T-cell (primary cell): ENCODE measurements at regions not wholly inside any gene's neighbourhood (a gene's known extent, or its start where the extent isn't known, plus 50 kb on each side); places are given as distances from the start of the nearest gene placed in this dataset.

Experiments used
- ATAC-seq, 4 experiments: fragments of 200-7000 bp in 3 of 4; fragments of 150-1000 bp in 1 of 4; cut with Tn5 transposase; replicated peaks in 1 of 4; 1 replicate in 3 of 4; 2 replicates in 1 of 4; pipeline ENCODE4 v1.10.0; 2021; ENCODE audit warnings: moderate library complexity in 3 of 4, mild to moderate bottlenecking in 2 of 4, moderate number of reproducible peaks in 1 of 4
- CTCF ChIA-PET, 2 donors: fragments of 300-600 bp; sonication (Branson Sonifier 250); formaldehyde crosslinking; loops; one replicate each; lab custom pipeline; 2022; ENCODE audit warnings: antibody characterized with exemption in 2 of 2; lab: Charles Lee
- POLR2A ChIA-PET, 2 donors: fragments of 300-600 bp; sonication (Branson Sonifier 250); formaldehyde crosslinking; loops; one replicate each; lab custom pipeline; 2022; ENCODE audit warnings: antibody characterized with exemption in 2 of 2; lab: Charles Lee
- DNase-seq, 35 experiments: peaks; one replicate each; pipeline versions ENCODE4 v3.0.0 to v3.0.0-alpha.2; 2013 to 2023
- H3K27ac ChIP-seq: one replicate; pipeline ENCODE4 v1.5.1; 2013; ENCODE audit warnings: low read length
- H3K27me3 ChIP-seq, 2 experiments: replicated peaks in 1 of 2; 1 replicate in 1 of 2; 2 replicates in 1 of 2; pipeline versions ENCODE4 v1.6.1 to v1.7.0; 2013; ENCODE audit warnings: low read length in 1 of 2, mixed read lengths in 1 of 2; ENCODE audit not compliant: control insufficient read depth in 2 of 2, insufficient read depth in 2 of 2; ENCODE audit errors: extremely low read depth in 1 of 2
- H3K36me3 ChIP-seq, 2 donors: 1 replicate in 1 of 2; 2 replicates in 1 of 2; pipeline versions ENCODE4 v1.6.1 to v1.7.0; 2013; ENCODE audit warnings: low read length in 1 of 2; ENCODE audit not compliant: control insufficient read depth in 2 of 2, insufficient read depth in 1 of 2; ENCODE audit errors: extremely low read depth in 1 of 2
- H3K4me1 ChIP-seq, 2 experiments: 1 replicate in 1 of 2; 2 replicates in 1 of 2; pipeline versions ENCODE4 v1.6.1 to v1.7.0; 2013; ENCODE audit warnings: low read length in 2 of 2, mixed read lengths in 1 of 2; ENCODE audit not compliant: insufficient read depth in 2 of 2, control insufficient read depth in 1 of 2; ENCODE audit errors: extremely low read depth in 1 of 2
- H3K4me3 ChIP-seq, 2 donors: 1 replicate in 1 of 2; 2 replicates in 1 of 2; pipeline versions ENCODE4 v1.5.1 to v1.7.0; 2013; ENCODE audit warnings: mild to moderate bottlenecking in 2 of 2, low read length in 1 of 2, moderate library complexity in 1 of 2; ENCODE audit not compliant: control insufficient read depth in 1 of 2; ENCODE audit errors: extremely low read depth in 1 of 2
- H3K9me3 ChIP-seq: 2 replicates; pipeline ENCODE4 v1.7.0; 2013
- H3K27ac Mint-ChIP-seq, 2 donors: one replicate each; pipeline ENCODE4 v1.8.0; 2020 to 2021; ENCODE audit warnings: mild to moderate bottlenecking in 2 of 2, mixed read lengths in 2 of 2
- H3K27me3 Mint-ChIP-seq, 2 donors: one replicate each; pipeline ENCODE4 v1.8.0; 2021 to 2022; ENCODE audit warnings: mixed read lengths in 2 of 2
- H3K36me3 Mint-ChIP-seq: one replicate; pipeline ENCODE4 v1.8.0; 2021; ENCODE audit warnings: mixed read lengths
- H3K4me1 Mint-ChIP-seq, 3 donors: one replicate each; pipeline ENCODE4 v1.8.0; 2020 to 2022; ENCODE audit warnings: mixed read lengths in 3 of 3, mild to moderate bottlenecking in 1 of 3
- H3K4me3 Mint-ChIP-seq, 3 donors: one replicate each; pipeline ENCODE4 v1.8.0; 2020 to 2022; ENCODE audit warnings: mild to moderate bottlenecking in 3 of 3, mixed read lengths in 3 of 3, moderate library complexity in 3 of 3
- H3K9me3 Mint-ChIP-seq, 3 donors: one replicate each; pipeline ENCODE4 v1.8.0; 2020 to 2022; ENCODE audit warnings: mixed read lengths in 3 of 3
- WGBS: methylation state at CpG from one replicate; pipeline ENCODE4 v1.1.5; 2013; ENCODE audit warnings: missing lambda C conversion rate; ENCODE audit not compliant: insufficient coverage; 5-methylcytosine and 5-hydroxymethylcytosine counted together

- no peaks in the 10 kb centered on the region for H3K9me3 ChIP-seq
- H3K4me3 ChIP-seq: no peak overlapping the region
- ChIA-PET CTCF (no interaction called here), POLR2A (no interaction called here)
- ATAC-seq (no peak), DNase-seq (no peak)
- no peak overlapping the region for H3K27ac ChIP-seq
- Mint-ChIP-seq H3K4me1 (no peaks in the 10 kb centered on the region), H3K27ac (no peak overlapping the region), H3K36me3 (no peaks in the 10 kb centered on the region), H3K27me3 (no peaks in the 10 kb centered on the region), H3K4me3 (no peak overlapping the region), H3K9me3 (peaks cover 3 to 13% (median 4%) of the 10 kb centered on the region in 3 donors)
- no peaks in the 10 kb centered on the region for H3K27me3 ChIP-seq
- no peaks in the 10 kb centered on the region for H3K4me1 ChIP-seq
- WGBS: no CpG with 5 or more reads among the region's 1 CpG
- H3K36me3 ChIP-seq: no peaks in the 10 kb centered on the region
Observed at GRCh38 chr6:19637010-19637409, 200.2 kb upstream of the ID4 start.

- Mint-ChIP-seq H3K36me3 (no peaks in the 10 kb centered on the region), H3K4me1 (no peaks in the 10 kb centered on the region), H3K27ac (no peak overlapping the region), H3K9me3 (peaks cover 0 to 8% (median 1%) of the 10 kb centered on the region in 3 donors), H3K27me3 (no peaks in the 10 kb centered on the region), H3K4me3 (no peak overlapping the region)
- ChIA-PET POLR2A (no interaction called here), CTCF (no interaction called here)
- H3K27me3 ChIP-seq: no peaks in the 10 kb centered on the region
- no peaks in the 10 kb centered on the region for H3K9me3 ChIP-seq
- no peaks in the 10 kb centered on the region for H3K4me1 ChIP-seq
- ATAC-seq (no peak), DNase-seq (no peak)
- WGBS: 89% methylated on average over 6 of the region's 9 CpGs
- no peaks in the 10 kb centered on the region for H3K36me3 ChIP-seq
- H3K27ac ChIP-seq: no peak overlapping the region
- H3K4me3 ChIP-seq: no peak overlapping the region
Observed at GRCh38 chr6:19638931-19639330, 198.2 kb upstream of the ID4 start.

DNA sequence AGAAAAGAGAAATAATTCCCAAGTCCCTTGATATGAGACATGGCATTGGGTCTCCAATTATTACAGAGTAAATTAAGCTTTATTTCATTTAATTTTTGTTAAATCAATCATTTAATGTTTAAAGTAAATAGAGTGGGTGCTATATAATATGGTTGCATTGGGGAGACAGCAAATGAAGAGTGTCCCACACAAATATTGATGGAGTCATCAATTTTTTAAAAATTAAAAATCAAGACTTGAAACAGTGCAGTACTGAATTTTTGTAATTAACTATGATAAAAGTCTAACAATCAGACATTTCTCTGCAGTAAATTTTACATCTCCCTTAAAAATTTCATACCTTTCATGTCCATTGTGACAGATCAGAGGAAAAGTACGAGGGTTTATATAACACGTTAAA is 193.9 kb upstream of the ID4 start:
- peaks cover 2 to 8% (median 8%) of the 10 kb centered on the region in 3 donors for H3K9me3 Mint-ChIP-seq
- H3K27ac Mint-ChIP-seq: no peak overlapping the region
- CTCF ChIA-PET: no interaction called here
- H3K4me3 Mint-ChIP-seq: no peak overlapping the region
- Histone ChIP-seq H3K36me3 (no peaks in the 10 kb centered on the region), H3K27me3 (no peaks in the 10 kb centered on the region), H3K4me3 (no peak overlapping the region), H3K27ac (no peak overlapping the region), H3K4me1 (no peaks in the 10 kb centered on the region), H3K9me3 (no peaks in the 10 kb centered on the region)
- H3K36me3 Mint-ChIP-seq: no peaks in the 10 kb centered on the region
- DNase-seq: no peak
- H3K4me1 Mint-ChIP-seq: no peaks in the 10 kb centered on the region
- POLR2A ChIA-PET: no interaction called here
- ATAC-seq: no peak
- no CpG with 5 or more reads among the region's 2 CpGs for WGBS
- no peaks in the 10 kb centered on the region for H3K27me3 Mint-ChIP-seq

DNA sequence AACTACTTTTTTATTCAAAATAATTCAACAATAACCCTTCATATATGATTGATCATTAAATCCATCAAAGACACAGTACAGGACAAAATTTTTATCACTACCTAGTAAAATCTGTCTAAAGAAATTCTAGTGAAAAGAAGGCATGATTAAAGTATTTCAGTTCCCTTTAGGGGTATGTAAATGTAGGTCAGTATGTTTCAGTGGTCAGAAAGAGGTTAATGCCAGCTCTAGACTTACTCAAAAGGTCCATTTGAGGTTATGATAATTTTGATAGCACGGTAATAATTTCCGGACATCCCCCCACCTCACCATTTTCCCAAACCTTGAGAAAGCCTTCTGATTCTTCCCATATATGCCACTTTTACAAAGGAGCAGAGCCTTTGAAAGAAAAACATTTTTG is 193.5 kb upstream of the ID4 start:
- Histone ChIP-seq H3K9me3 (no peaks in the 10 kb centered on the region), H3K4me3 (no peak overlapping the region), H3K27me3 (no peaks in the 10 kb centered on the region), H3K4me1 (no peaks in the 10 kb centered on the region), H3K36me3 (no peaks in the 10 kb centered on the region), H3K27ac (no peak overlapping the region)
- H3K27me3 Mint-ChIP-seq: no peaks in the 10 kb centered on the region
- no CpG with 5 or more reads among the region's 2 CpGs for WGBS
- H3K9me3 Mint-ChIP-seq: peaks cover 2 to 8% (median 8%) of the 10 kb centered on the region in 3 donors
- no peak overlapping the region for H3K27ac Mint-ChIP-seq
- ChIA-PET CTCF (no interaction called here), POLR2A (no interaction called here)
- ATAC-seq (no peak), DNase-seq (no peak)
- no peaks in the 10 kb centered on the region for H3K4me1 Mint-ChIP-seq
- no peak overlapping the region for H3K4me3 Mint-ChIP-seq
- no peaks in the 10 kb centered on the region for H3K36me3 Mint-ChIP-seq

- no peak overlapping the region for H3K27ac Mint-ChIP-seq
- Histone ChIP-seq H3K27ac (no peak overlapping the region), H3K9me3 (no peaks in the 10 kb centered on the region), H3K4me3 (no peak overlapping the region), H3K36me3 (no peaks in the 10 kb centered on the region), H3K27me3 (no peaks in the 10 kb centered on the region), H3K4me1 (no peaks in the 10 kb centered on the region)
- no peak for ATAC-seq
- no peak for DNase-seq
- no peak overlapping the region for H3K4me3 Mint-ChIP-seq
- H3K36me3 Mint-ChIP-seq: no peaks in the 10 kb centered on the region
- no CpG with 5 or more reads among the region's 1 CpG for WGBS
- ChIA-PET CTCF (no interaction called here), POLR2A (interaction anchor here in 1 of 2 donors (0.6 kb wide), 1 partner anchor 50 kb away, joined by 15 read pairs; no protein-coding TSS in a partner anchor)
- H3K9me3 Mint-ChIP-seq: peaks cover 4 to 13% (median 5%) of the 10 kb centered on the region in 3 donors
- no peaks in the 10 kb centered on the region for H3K27me3 Mint-ChIP-seq
- no peaks in the 10 kb centered on the region for H3K4me1 Mint-ChIP-seq
Observed at GRCh38 chr6:19655744-19656143, 181.4 kb upstream of the ID4 start.

DNA sequence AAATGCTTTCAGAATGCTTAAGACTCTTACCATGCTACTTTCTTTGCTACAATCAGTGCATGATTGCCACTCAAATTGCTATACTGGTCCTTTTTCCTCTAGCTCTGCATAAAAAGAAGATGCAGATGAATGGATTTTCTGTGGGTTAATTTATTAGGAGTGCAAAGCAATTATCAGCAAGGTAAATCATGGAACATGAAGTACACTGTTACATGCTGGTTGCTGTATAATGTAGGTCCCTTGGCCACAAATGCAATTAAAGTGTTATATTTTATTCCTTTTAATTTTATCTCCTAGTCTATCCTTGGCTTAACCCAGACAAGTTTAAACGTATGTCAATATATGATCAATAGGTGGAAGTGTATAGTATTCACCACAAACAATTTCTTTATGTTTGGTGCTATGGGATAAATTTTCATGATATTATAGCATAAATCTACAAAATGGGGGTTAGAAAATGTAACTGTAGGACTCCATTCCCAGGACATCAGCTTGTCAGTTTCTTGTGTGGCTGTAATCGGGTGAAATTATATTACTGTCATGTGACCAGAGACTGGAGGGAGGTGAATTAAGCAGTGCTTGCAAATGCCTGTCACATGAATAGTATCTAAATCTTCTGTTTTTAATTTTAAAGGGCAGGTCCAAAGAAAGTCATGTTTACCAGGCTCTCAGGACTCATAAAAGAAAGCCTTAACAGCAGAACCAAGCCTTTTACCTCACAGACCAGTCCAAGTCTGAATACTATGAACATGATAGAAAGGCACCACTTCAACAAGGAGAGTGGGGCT is 176.9 kb upstream of the ID4 start:
- Mint-ChIP-seq H3K9me3 (peaks cover 4 to 14% (median 9%) of the 10 kb centered on the region in 3 donors), H3K27me3 (no peaks in the 10 kb centered on the region), H3K27ac (no peak overlapping the region), H3K36me3 (no peaks in the 10 kb centered on the region), H3K4me1 (no peaks in the 10 kb centered on the region), H3K4me3 (no peak overlapping the region)
- H3K9me3 ChIP-seq: no peaks in the 10 kb centered on the region
- CTCF ChIA-PET: interaction anchor here in 1 of 2 donors (0.6 kb wide), 1 partner anchor 55 kb away, joined by 5 read pairs; no protein-coding TSS in a partner anchor
- POLR2A ChIA-PET: no interaction called here
- no peaks in the 10 kb centered on the region for H3K36me3 ChIP-seq
- no peaks in the 10 kb centered on the region for H3K4me1 ChIP-seq
- no peak overlapping the region for H3K4me3 ChIP-seq
- H3K27ac ChIP-seq: no peak overlapping the region
- no peaks in the 10 kb centered on the region for H3K27me3 ChIP-seq
- no peak for ATAC-seq
- no peak for DNase-seq
- no CpG with 5 or more reads among the region's 2 CpGs for whole genome bisulfite sequencing
